A549 (cell line): ENCODE measurements at regions not wholly inside any gene's neighbourhood (a gene's known extent, or its start where the extent isn't known, plus 50 kb on each side); places are given as distances from the start of the nearest gene placed in this dataset.

ENCODE experiments used
- ATAC-seq, 2 experiments: fragments of 200-7000 bp in 1 of 2; fragments of >200 bp in 1 of 2; cut with Nextera tagmentation in 1 of 2; cut with Tn5 transposase in 1 of 2; 3 replicates each; pipeline versions ENCODE4 v1.8.0 to v1.9.1; 2018 to 2020; ENCODE audit warnings: mild to moderate bottlenecking in 1 of 2, moderate library complexity in 1 of 2
- CTCF ChIA-PET: fragments of 300-600 bp; sonication (Branson Sonifier 250); formaldehyde crosslinking; extraction: SDS; loops from one replicate; lab custom pipeline; 2021; ENCODE audit warnings: antibody characterized with exemption, inconsistent platforms; lab: Yijun Ruan, JAX
- POLR2A ChIA-PET: fragments of 350-600 bp; formaldehyde crosslinking; extraction: SDS; loops from one replicate; lab custom pipeline; 2021; ENCODE audit warnings: antibody characterized with exemption, inconsistent platforms; lab: Yijun Ruan, JAX
- DNase-seq, 2 experiments: peaks; one replicate each; pipeline versions ENCODE4 v3.0.0 to v3.0.0-alpha.2; 2011 to 2016; ENCODE audit warnings: low read depth in 1 of 2, low spot score in 1 of 2
- FAIRE-seq: peaks from 2 replicates; lab custom pipeline; 2011; peaks lifted over from hg19 to GRCh38; lab: Jason Lieb, UNC
- H3K27ac ChIP-seq, 2 experiments: fragments of >200 bp; sonication (Bioruptor Twin); formaldehyde crosslinking; 3 replicates each; pipeline ENCODE4 v1.5.1; 2016 to 2017
- H3K4me1 ChIP-seq: fragments of >200 bp; sonication (Bioruptor Twin); formaldehyde crosslinking; 3 replicates; pipeline ENCODE4 v1.6.1; 2016
- H3K4me2 ChIP-seq: fragments of >200 bp; sonication (Bioruptor Twin); formaldehyde crosslinking; 3 replicates; pipeline ENCODE4 v1.6.1; 2016
- H3K4me3 ChIP-seq: fragments of >200 bp; sonication (Bioruptor Twin); formaldehyde crosslinking; 3 replicates; pipeline ENCODE4 v1.5.1; 2016
- H3K9me3 ChIP-seq: fragments of >200 bp; sonication (Bioruptor Twin); formaldehyde crosslinking; 3 replicates; pipeline ENCODE4 v1.6.1; 2016
- ATOH8 ChIP-seq: fragments of 250-450 bp; sonication (Bioruptor Pico); IDR thresholded peaks from 2 replicates; pipeline ENCODE4 v1.5.0; 2020; ENCODE audit warnings: low read depth, mild to moderate bottlenecking, moderate library complexity
- BHLHE40 ChIP-seq: IDR thresholded peaks from 2 replicates; pipeline ENCODE4 v1.6.1; 2012; ENCODE audit warnings: low read depth, low read length, inconsistent platforms
- CBX8 ChIP-seq: fragments of 200-600 bp; sonication (generic); IDR thresholded peaks from 2 replicates; pipeline ENCODE4 v1.6.1; 2016
- E2F6 ChIP-seq: IDR thresholded peaks from 2 replicates; pipeline ENCODE4 v1.6.1; 2012; ENCODE audit warnings: low read depth, borderline replicate concordance
- EHMT2 ChIP-seq: fragments of 200-600 bp; sonication (generic); IDR thresholded peaks from 2 replicates; pipeline ENCODE4 v1.6.1; 2016; ENCODE audit warnings: antibody characterized with exemption, low read depth, mild to moderate bottlenecking, moderate library complexity
- ESRRA ChIP-seq: fragments of 150-350 bp; IDR thresholded peaks from 2 replicates; pipeline ENCODE4 v1.6.1; 2014; ENCODE audit warnings: mild to moderate bottlenecking, low read length, borderline replicate concordance
- HDAC2 ChIP-seq: fragments of 200-600 bp; sonication (generic); IDR thresholded peaks from 2 replicates; pipeline ENCODE4 v1.6.1; 2016
- HMGXB4 ChIP-seq: fragments of 250-450 bp; sonication (Bioruptor Pico); IDR thresholded peaks from 2 replicates; pipeline ENCODE4 v1.5.0; 2021; ENCODE audit warnings: mild to moderate bottlenecking, moderate library complexity, borderline replicate concordance
- HOXB13 ChIP-seq: fragments of 250-450 bp; sonication (Bioruptor Pico); IDR thresholded peaks from 2 replicates; pipeline ENCODE4 v1.5.0; 2020; ENCODE audit warnings: low read depth, mild to moderate bottlenecking, moderate library complexity
- HOXB5 ChIP-seq: fragments of 250-450 bp; sonication (Bioruptor Pico); IDR thresholded peaks from 2 replicates; pipeline ENCODE4 v1.5.0; 2020; ENCODE audit warnings: mild to moderate bottlenecking, moderate library complexity
- JUNB ChIP-seq: fragments of >200 bp; sonication (Bioruptor Twin); formaldehyde crosslinking; IDR thresholded peaks from 2 replicates; pipeline ENCODE4 v1.6.1; 2016
- MAFK ChIP-seq: fragments of 450-650 bp; IDR thresholded peaks from 2 replicates; pipeline ENCODE4 v1.6.1; 2014; ENCODE audit not compliant: partially characterized antibody
- MAX ChIP-seq: IDR thresholded peaks from 2 replicates; pipeline ENCODE4 v1.6.1; 2012
- MAZ ChIP-seq: fragments of 150-350 bp; IDR thresholded peaks from 2 replicates; pipeline ENCODE4 v1.6.1; 2014; ENCODE audit warnings: antibody characterized with exemption, low read depth, low read length, borderline replicate concordance
- NPAS2 ChIP-seq: fragments of 250-450 bp; sonication (Bioruptor Pico); IDR thresholded peaks from 2 replicates; pipeline ENCODE4 v1.8.0; 2022; ENCODE audit warnings: mild to moderate bottlenecking, moderate library complexity, borderline replicate concordance
- PHF8 ChIP-seq: fragments of 200-600 bp; sonication (generic); IDR thresholded peaks from 2 replicates; pipeline ENCODE4 v1.6.1; 2016; ENCODE audit warnings: low read depth, mild to moderate bottlenecking, antibody characterized with exemption, moderate library complexity, borderline replicate concordance
- POLR2AphosphoS2 ChIP-seq: conservative IDR thresholded peaks from 2 replicates; pipeline ENCODE4 v1.6.1; 2012; ENCODE audit warnings: low read length, improper control_type of control experiment, inconsistent platforms
- RNF2 ChIP-seq: fragments of 200-600 bp; sonication (generic); IDR thresholded peaks from 2 replicates; pipeline ENCODE4 v1.6.1; 2016; ENCODE audit warnings: low read depth, mild to moderate bottlenecking, antibody characterized with exemption, moderate library complexity, borderline replicate concordance
- TFCP2L1 ChIP-seq: fragments of 250-450 bp; sonication (Bioruptor Pico); IDR thresholded peaks from 2 replicates; pipeline ENCODE4 v1.5.0; 2021; ENCODE audit warnings: mild to moderate bottlenecking
- TP53 ChIP-seq: fragments of 250-450 bp; sonication (Bioruptor Pico); IDR thresholded peaks from 2 replicates; pipeline ENCODE4 v1.5.0; 2021; ENCODE audit warnings: mild to moderate bottlenecking, moderate library complexity
- ZNF302 ChIP-seq: fragments of 250-450 bp; sonication (Bioruptor Pico); IDR thresholded peaks from 2 replicates; pipeline ENCODE4 v1.9.0; 2021; ENCODE audit warnings: inconsistent platforms, mild to moderate bottlenecking, moderate library complexity
- WGBS: methylation state at CpG from one replicate; pipeline ENCODE4 v1.1.6; 2017; ENCODE audit errors: missing lambda C conversion rate; 5-methylcytosine and 5-hydroxymethylcytosine counted together
- TF ChIP-seq, protein P1 (sequence below): IDR thresholded peaks from 2 replicates; pipeline ENCODE4 v1.6.1; 2012

DNA sequence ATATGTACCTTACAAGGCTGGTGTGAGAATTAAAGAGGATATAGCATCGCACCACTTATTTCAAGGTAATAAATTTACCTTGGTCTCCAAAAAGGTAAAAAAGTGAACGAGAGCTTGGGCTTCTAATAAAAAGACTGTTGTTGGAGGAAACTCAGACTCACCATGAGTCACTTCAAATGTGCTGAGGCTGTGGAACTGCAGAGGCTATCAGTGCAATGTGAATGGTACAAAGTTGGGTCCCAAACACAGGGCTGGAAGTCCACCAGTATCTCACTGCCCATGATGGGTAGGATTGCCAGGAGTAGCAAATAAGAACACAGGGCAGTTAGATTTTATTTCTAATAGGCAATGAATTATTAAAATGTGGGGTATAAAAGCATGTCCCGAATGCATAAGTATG lies 200.6 kb downstream of the MAFB start:
- no peak for FAIRE-seq
- 26% methylated on average over 3 of the region's 3 CpGs for WGBS
- TF ChIP-seq PHF8: no peak
- TF ChIP-seq HOXB5 (CRISPR knock-in tag): no peak
- no peak for TF ChIP-seq MAFK
- TF ChIP-seq TP53 (CRISPR knock-in tag): no peak
- no peak for TF ChIP-seq ZNF302 (CRISPR knock-in tag)
- Histone ChIP-seq H3K4me3 (no peak overlapping the region), H3K4me1 (no peaks in the 10 kb centered on the region), H3K9me3 (no peaks in the 10 kb centered on the region), H3K27ac (no peak overlapping the region), H3K4me2 (no peak overlapping the region)
- no peak for DNase-seq
- ChIA-PET POLR2A (no interaction called here), CTCF (interaction anchor here (0.9 kb wide), 1 partner anchor 57 kb away, joined by 3 read pairs; no protein-coding TSS in a partner anchor)
- ATAC-seq: no peak

DNA sequence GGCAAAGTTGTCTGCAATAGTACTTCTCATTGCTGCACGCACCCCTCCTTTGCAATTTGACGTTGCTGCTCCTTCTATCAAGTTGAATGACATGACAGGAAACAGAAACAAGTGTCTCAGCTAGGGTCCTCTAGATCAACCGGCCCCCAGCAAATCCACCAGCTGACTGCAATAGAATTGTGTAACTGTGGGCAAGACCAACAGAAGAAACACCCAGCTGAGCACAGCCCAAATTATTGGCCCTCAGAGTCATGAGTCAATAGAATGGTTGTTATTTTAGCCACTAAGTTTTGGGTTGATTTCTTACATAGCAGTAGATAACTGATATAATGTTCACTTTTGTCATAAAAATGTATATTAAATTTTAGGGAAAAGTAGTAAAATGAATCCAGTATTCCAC lies 202.7 kb downstream of the MAFB start:
- no peak overlapping the region for H3K4me2 ChIP-seq
- ChIA-PET POLR2A (no interaction called here), CTCF (no interaction called here)
- FAIRE-seq: no peak
- H3K4me1 ChIP-seq: no peaks in the 10 kb centered on the region
- ATAC-seq: no peak
- DNase-seq: no peak
- no peak overlapping the region for H3K4me3 ChIP-seq
- TF ChIP-seq NPAS2: no peak
- no peak for TF ChIP-seq HOXB13 (CRISPR knock-in tag)
- no peak for TF ChIP-seq HOXB5 (CRISPR knock-in tag)
- no peak for TF ChIP-seq JUNB
- TF ChIP-seq MAZ: no peak
- TF ChIP-seq CBX8: no peak
- TF ChIP-seq BHLHE40: no peak
- no peak for TF ChIP-seq EHMT2
- no peak for TF ChIP-seq RNF2
- no peak for TF ChIP-seq POLR2AphosphoS2
- TF ChIP-seq ESRRA: no peak
- no peak for TF ChIP-seq TFCP2L1
- no peak for TF ChIP-seq HDAC2
- TF ChIP-seq ATOH8: no peak
- TF ChIP-seq TP53 (CRISPR knock-in tag): no peak
- TF ChIP-seq MAX: no peak
- no peak for TF ChIP-seq PHF8
- TF ChIP-seq, protein P1, sequence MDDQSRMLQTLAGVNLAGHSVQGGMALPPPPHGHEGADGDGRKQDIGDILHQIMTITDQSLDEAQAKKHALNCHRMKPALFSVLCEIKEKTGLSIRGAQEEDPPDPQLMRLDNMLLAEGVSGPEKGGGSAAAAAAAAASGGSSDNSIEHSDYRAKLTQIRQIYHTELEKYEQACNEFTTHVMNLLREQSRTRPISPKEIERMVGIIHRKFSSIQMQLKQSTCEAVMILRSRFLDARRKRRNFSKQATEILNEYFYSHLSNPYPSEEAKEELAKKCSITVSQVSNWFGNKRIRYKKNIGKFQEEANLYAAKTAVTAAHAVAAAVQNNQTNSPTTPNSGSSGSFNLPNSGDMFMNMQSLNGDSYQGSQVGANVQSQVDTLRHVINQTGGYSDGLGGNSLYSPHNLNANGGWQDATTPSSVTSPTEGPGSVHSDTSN: no peak
- TF ChIP-seq HMGXB4 (CRISPR knock-in tag): no peak
- no peak for TF ChIP-seq E2F6
- H3K9me3 ChIP-seq: no peaks in the 10 kb centered on the region
- 28% methylated on average over 3 of the region's 3 CpGs for WGBS
- H3K27ac ChIP-seq: no peak overlapping the region
